H1 (cell line): ENCODE measurements at regions not wholly inside any gene's neighbourhood (a gene's known extent, or its start where the extent isn't known, plus 50 kb on each side); places are given as distances from the start of the nearest gene placed in this dataset.

Source experiments
- CTCF ChIA-PET: fragments of 300-600 bp; sonication (Branson Sonifier 250); formaldehyde crosslinking; loops from one replicate; lab custom pipeline; 2021; ENCODE audit not compliant: partially characterized antibody; lab: Charles Lee
- POLR2A ChIA-PET: fragments of 300-600 bp; sonication (Branson Sonifier 250); formaldehyde crosslinking; loops from one replicate; lab custom pipeline; 2021; ENCODE audit warnings: inconsistent platforms; ENCODE audit not compliant: partially characterized antibody; lab: Charles Lee
- DNase-seq, 2 experiments: peaks; one replicate each; pipeline versions ENCODE4 v3.0.0 to v3.0.0-alpha.2; 2010 to 2022; ENCODE audit warnings: low spot score in 2 of 2, low read depth in 1 of 2, mixed read lengths in 1 of 2
- FAIRE-seq: peaks from 2 replicates; lab custom pipeline; 2011; peaks lifted over from hg19 to GRCh38; lab: Jason Lieb, UNC
- H2AFZ ChIP-seq: 2 replicates; pipeline ENCODE4 v1.8.1; 2012; ENCODE audit warnings: low read length, inconsistent platforms
- H2AK5ac ChIP-seq: 2 replicates; pipeline ENCODE4 v1.6.1; 2013; ENCODE audit warnings: low read depth, low read length
- H2BK120ac ChIP-seq: replicated peaks from 2 replicates; pipeline ENCODE3; 2013; ENCODE audit warnings: low read depth, low read length, inconsistent platforms
- H2BK12ac ChIP-seq: 2 replicates; pipeline ENCODE4 v1.6.1; 2013; ENCODE audit warnings: low read depth, low read length
- H2BK15ac ChIP-seq: 2 replicates; pipeline ENCODE4 v1.6.1; 2013; ENCODE audit warnings: low read length
- H2BK20ac ChIP-seq: 2 replicates; pipeline ENCODE4 v1.6.1; 2013; ENCODE audit warnings: low read length
- H2BK5ac ChIP-seq: 2 replicates; pipeline ENCODE4 v1.6.1; 2013; ENCODE audit warnings: low read depth, low read length
- H3K14ac ChIP-seq: 2 replicates; pipeline ENCODE4 v1.6.1; 2013; ENCODE audit warnings: inconsistent platforms; ENCODE audit not compliant: insufficient read length
- H3K18ac ChIP-seq: 2 replicates; pipeline ENCODE4 v1.6.1; 2013; ENCODE audit warnings: low read length; ENCODE audit errors: extremely low read depth
- H3K23ac ChIP-seq: 2 replicates; pipeline ENCODE4 v1.6.1; 2013; ENCODE audit warnings: inconsistent platforms; ENCODE audit not compliant: insufficient read length
- H3K23me2 ChIP-seq: 2 replicates; pipeline ENCODE4 v1.6.1; 2013; ENCODE audit warnings: low read depth, low read length
- H3K27ac ChIP-seq: 2 replicates; pipeline ENCODE4 v1.6.1; 2011; ENCODE audit warnings: low read depth, low read length, inconsistent platforms
- H3K27me3 ChIP-seq, 4 experiments: replicated peaks in 1 of 4; 1 replicate in 1 of 4; 2 replicates in 3 of 4; pipeline versions ENCODE4 v1.6.1 to v1.8.1; 2011 to 2013; ENCODE audit warnings: low read length in 3 of 4, mild to moderate bottlenecking in 3 of 4, inconsistent platforms in 2 of 4, mixed read lengths in 2 of 4, moderate library complexity in 1 of 4; ENCODE audit not compliant: control insufficient read depth in 3 of 4, insufficient read depth in 3 of 4; ENCODE audit errors: extremely low read depth in 1 of 4
- H3K36me3 ChIP-seq, 4 experiments: 2 replicates each; pipeline versions ENCODE4 v1.6.1 to v1.8.1; 2011 to 2013; ENCODE audit warnings: mild to moderate bottlenecking in 4 of 4, low read length in 3 of 4, moderate library complexity in 2 of 4, control low read depth in 1 of 4, inconsistent platforms in 1 of 4; ENCODE audit not compliant: insufficient read depth in 4 of 4, control insufficient read depth in 2 of 4
- H3K4ac ChIP-seq: replicated peaks from 2 replicates; pipeline ENCODE3; 2013; ENCODE audit warnings: low read length, low read depth, mixed read lengths, inconsistent platforms; ENCODE audit not compliant: insufficient read length
- H3K4me1 ChIP-seq, 4 experiments: replicated peaks in 1 of 4; 1 replicate in 1 of 4; 2 replicates in 3 of 4; pipeline versions ENCODE4 v1.6.1 to v1.8.1; 2011 to 2013; ENCODE audit warnings: low read length in 3 of 4, inconsistent platforms in 2 of 4, mixed read lengths in 1 of 4; ENCODE audit not compliant: insufficient read depth in 4 of 4, control insufficient read depth in 3 of 4
- H3K4me2 ChIP-seq, 2 experiments: 2 replicates each; pipeline versions ENCODE4 v1.6.1 to v1.8.1; 2011 to 2013; ENCODE audit warnings: low read depth in 2 of 2, low read length in 2 of 2, control low read depth in 1 of 2, inconsistent platforms in 1 of 2, mild to moderate bottlenecking in 1 of 2; ENCODE audit not compliant: insufficient read depth in 1 of 2
- H3K4me3 ChIP-seq, 4 experiments: fragments of 200-600, 300-600 bp in 1 of 4; sonication (generic), shearing (Covaris generic), sonication (Bioruptor Twin) in 1 of 4; 2 replicates each; pipeline versions ENCODE4 v1.5.1 to v1.8.1; 2011 to 2016; ENCODE audit warnings: low read length in 4 of 4, low read depth in 3 of 4, control low read depth in 2 of 4, inconsistent platforms in 2 of 4, mild to moderate bottlenecking in 2 of 4, mixed read lengths in 1 of 4, moderate library complexity in 1 of 4; ENCODE audit not compliant: insufficient read depth in 2 of 4; ENCODE audit errors: extremely low read depth in 1 of 4
- H3K56ac ChIP-seq: replicated peaks from 2 replicates; pipeline ENCODE3; 2013; ENCODE audit warnings: low read depth, mild to moderate bottlenecking, mixed read lengths, low read length, inconsistent platforms; ENCODE audit not compliant: insufficient read length
- H3K79me1 ChIP-seq: 2 replicates; pipeline ENCODE4 v1.6.1; 2013; ENCODE audit warnings: low read depth, low read length, control low read depth
- H3K79me2 ChIP-seq, 2 experiments: 2 replicates each; pipeline versions ENCODE4 v1.6.1 to v1.8.1; 2012 to 2013; ENCODE audit warnings: low read length in 2 of 2, mild to moderate bottlenecking in 2 of 2, inconsistent platforms in 1 of 2; ENCODE audit not compliant: insufficient read depth in 2 of 2, control insufficient read depth in 1 of 2
- H3K9ac ChIP-seq, 4 experiments: replicated peaks in 1 of 4; 1 replicate in 1 of 4; 2 replicates in 3 of 4; pipeline versions ENCODE4 v1.6.1 to v1.8.1; 2011 to 2013; ENCODE audit warnings: low read depth in 3 of 4, low read length in 3 of 4, control low read depth in 2 of 4, mild to moderate bottlenecking in 2 of 4, moderate library complexity in 2 of 4, inconsistent platforms in 1 of 4; ENCODE audit errors: extremely low read depth in 1 of 4
- H3K9me3 ChIP-seq, 2 experiments: 2 replicates each; pipeline versions ENCODE4 v1.6.1 to v1.8.1; 2012 to 2013; ENCODE audit warnings: mild to moderate bottlenecking in 2 of 2, moderate library complexity in 2 of 2, control low read depth in 1 of 2, inconsistent platforms in 1 of 2, low read depth in 1 of 2, low read length in 1 of 2, mixed read lengths in 1 of 2; ENCODE audit not compliant: insufficient read depth in 2 of 2
- H4K20me1 ChIP-seq, 2 experiments: replicated peaks in 1 of 2; 2 replicates each; pipeline versions ENCODE3 to v1.8.1; 2011 to 2013; ENCODE audit warnings: inconsistent platforms in 2 of 2, low read length in 2 of 2, mild to moderate bottlenecking in 1 of 2; ENCODE audit not compliant: insufficient read depth in 2 of 2, control insufficient read depth in 1 of 2
- H4K5ac ChIP-seq: 2 replicates; pipeline ENCODE4 v1.6.1; 2013; ENCODE audit warnings: low read length, low read depth, mixed read lengths, inconsistent platforms; ENCODE audit not compliant: insufficient read length
- H4K8ac ChIP-seq: 2 replicates; pipeline ENCODE4 v1.8.0; 2013; ENCODE audit warnings: mild to moderate bottlenecking, moderate library complexity, low read length, inconsistent platforms; ENCODE audit not compliant: insufficient read depth; ENCODE audit errors: extremely low read depth
- H4K91ac ChIP-seq: replicated peaks from 2 replicates; pipeline ENCODE3; 2013; ENCODE audit warnings: low read length, mixed read lengths, inconsistent platforms; ENCODE audit not compliant: insufficient read length
- BCL11A ChIP-seq, 2 experiments: IDR thresholded peaks; one replicate each; pipeline ENCODE4 v1.6.1; 2011; ENCODE audit warnings: low read depth in 2 of 2, low read length in 2 of 2, mild to moderate bottlenecking in 2 of 2
- E2F6 ChIP-seq: IDR thresholded peaks from 2 replicates; pipeline ENCODE4 v1.6.1; 2012; ENCODE audit warnings: inconsistent platforms
- EGR1 ChIP-seq: IDR thresholded peaks from 2 replicates; pipeline ENCODE4 v1.6.1; 2011; ENCODE audit warnings: low read depth, low read length, borderline replicate concordance
- GABPA ChIP-seq: IDR thresholded peaks from 2 replicates; pipeline ENCODE4 v1.6.1; 2011; ENCODE audit warnings: mild to moderate bottlenecking, low read length, moderate library complexity, borderline replicate concordance; ENCODE audit not compliant: insufficient read depth
- PHF8 ChIP-seq: fragments of 200-600 bp; sonication (generic); conservative IDR thresholded peaks from 2 replicates; pipeline ENCODE4 v1.7.1; 2012; ENCODE audit warnings: low read depth, mild to moderate bottlenecking, inconsistent platforms, low read length, moderate library complexity
- POLR2A ChIP-seq, 2 experiments: IDR thresholded peaks; 1 replicate in 1 of 2; 2 replicates in 1 of 2; pipeline ENCODE4 v1.6.1; 2011; ENCODE audit warnings: low read depth in 2 of 2, low read length in 2 of 2, mild to moderate bottlenecking in 2 of 2; ENCODE audit errors: control extremely low read depth in 1 of 2
- RBBP5 ChIP-seq: IDR thresholded peaks from 2 replicates; pipeline ENCODE4 v1.7.1; 2012; ENCODE audit warnings: low read depth, mild to moderate bottlenecking, inconsistent platforms, low read length, moderate library complexity, borderline replicate concordance
- SAP30 ChIP-seq: fragments of 300-600 bp; sonication (generic); IDR thresholded peaks from 2 replicates; pipeline ENCODE4 v1.7.1; 2012; ENCODE audit warnings: low read length, moderate library complexity, mild to moderate bottlenecking, inconsistent platforms; ENCODE audit not compliant: insufficient read depth, insufficient replicate concordance
- SIN3A ChIP-seq, 2 experiments: IDR thresholded peaks in 1 of 2; conservative IDR thresholded peaks in 1 of 2; 2 replicates each; pipeline ENCODE4 v1.6.1; 2011 to 2012; ENCODE audit warnings: low read length in 2 of 2, improper control_type of control experiment in 1 of 2, low read depth in 1 of 2, mild to moderate bottlenecking in 1 of 2
- WGBS, 2 experiments: shearing (Covaris generic) in 1 of 2; methylation state at CpG; one replicate each; pipeline versions ENCODE4 v1.1.6 to v1.1.7; 2013 to 2015; ENCODE audit warnings: low lambda C conversion rate in 2 of 2, mixed read lengths in 2 of 2, inconsistent platforms in 1 of 2, low coverage in 1 of 2, missing lambda C conversion rate in 1 of 2; ENCODE audit not compliant: insufficient replicate concordance in 2 of 2, insufficient coverage in 1 of 2, insufficient read length in 1 of 2; ENCODE audit errors: extremely low coverage in 1 of 2, missing lambda C conversion rate in 1 of 2; 5-methylcytosine and 5-hydroxymethylcytosine counted together
- TF ChIP-seq, protein P1 (sequence below), 3 experiments: IDR thresholded peaks; 1 replicate in 2 of 3; 2 replicates in 1 of 3; pipeline versions ENCODE4 v1.5.1 to v1.6.1; 2011; ENCODE audit warnings: low read length in 3 of 3, mild to moderate bottlenecking in 3 of 3, inconsistent platforms in 2 of 3, low read depth in 1 of 3, moderate library complexity in 1 of 3; ENCODE audit not compliant: insufficient read depth in 1 of 3; ENCODE audit errors: control extremely low read depth in 1 of 3

GRCh38 chr17:79382313-79382712, 228.5 kb downstream of the RBFOX3 start:
- FAIRE-seq = no peak
- no peak for TF ChIP-seq SAP30
- TF ChIP-seq POLR2A (IDR thresholded peaks at IDR 0.05; ENCODE audit: control extremely low read depth in 1 of 2, low read depth in 2 of 2, low read length in 2 of 2) = no peak
- no peak for TF ChIP-seq E2F6
- no peak for TF ChIP-seq GABPA
- no peak for TF ChIP-seq RBBP5
- no peak for TF ChIP-seq SIN3A (conservative IDR thresholded peaks at IDR 0.05 in 1 of 2, IDR thresholded peaks at IDR 0.05 in 1 of 2; ENCODE audit: low read depth in 1 of 2, low read length in 2 of 2)
- TF ChIP-seq BCL11A (IDR thresholded peaks at IDR 0.05; ENCODE audit: low read depth in 2 of 2, low read length in 2 of 2) = no peak
- TF ChIP-seq PHF8 = no peak
- no peak for TF ChIP-seq EGR1
- TF ChIP-seq, protein P1, sequence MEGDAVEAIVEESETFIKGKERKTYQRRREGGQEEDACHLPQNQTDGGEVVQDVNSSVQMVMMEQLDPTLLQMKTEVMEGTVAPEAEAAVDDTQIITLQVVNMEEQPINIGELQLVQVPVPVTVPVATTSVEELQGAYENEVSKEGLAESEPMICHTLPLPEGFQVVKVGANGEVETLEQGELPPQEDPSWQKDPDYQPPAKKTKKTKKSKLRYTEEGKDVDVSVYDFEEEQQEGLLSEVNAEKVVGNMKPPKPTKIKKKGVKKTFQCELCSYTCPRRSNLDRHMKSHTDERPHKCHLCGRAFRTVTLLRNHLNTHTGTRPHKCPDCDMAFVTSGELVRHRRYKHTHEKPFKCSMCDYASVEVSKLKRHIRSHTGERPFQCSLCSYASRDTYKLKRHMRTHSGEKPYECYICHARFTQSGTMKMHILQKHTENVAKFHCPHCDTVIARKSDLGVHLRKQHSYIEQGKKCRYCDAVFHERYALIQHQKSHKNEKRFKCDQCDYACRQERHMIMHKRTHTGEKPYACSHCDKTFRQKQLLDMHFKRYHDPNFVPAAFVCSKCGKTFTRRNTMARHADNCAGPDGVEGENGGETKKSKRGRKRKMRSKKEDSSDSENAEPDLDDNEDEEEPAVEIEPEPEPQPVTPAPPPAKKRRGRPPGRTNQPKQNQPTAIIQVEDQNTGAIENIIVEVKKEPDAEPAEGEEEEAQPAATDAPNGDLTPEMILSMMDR (IDR thresholded peaks at IDR 0.05; ENCODE audit: control extremely low read depth in 1 of 3, insufficient read depth in 1 of 3, low read depth in 1 of 3, low read length in 3 of 3) = no peak

More at GRCh38 chr17:79382313-79382712, 228.5 kb downstream of the RBFOX3 start:
- Histone ChIP-seq H3K18ac (no peak overlapping the region), H4K8ac (no peak overlapping the region; the same call in 1 of the 2 replicates), H2AK5ac (no peak overlapping the region), H3K14ac (no peak overlapping the region), H3K9me3 (no peaks in the 10 kb centered on the region), H2BK12ac (no peak overlapping the region), H2BK20ac (no peak overlapping the region), H2BK5ac (no peak overlapping the region), H3K27ac (no peak overlapping the region), H2BK120ac (no peak overlapping the region), H3K79me2 (no peaks in the 10 kb centered on the region), H2BK15ac (no peak overlapping the region; the same call in 1 of the 2 replicates), H4K91ac (no peak overlapping the region), H3K4me1 (peaks cover 0 to 3% (median 0%) of the 10 kb centered on the region in 4 experiments; a peak in 2 of 7 replicates), H3K23ac (no peak overlapping the region), H3K56ac (no peak overlapping the region), H3K23me2 (no peaks in the 10 kb centered on the region), H2AFZ (no peak overlapping the region), H4K20me1 (no peaks in the 10 kb centered on the region), H3K9ac (no peak overlapping the region), H3K79me1 (no peaks in the 10 kb centered on the region), H3K4me2 (no peak overlapping the region), H3K36me3 (no peaks in the 10 kb centered on the region), H3K4me3 (no peak overlapping the region), H3K27me3 (peaks cover 0 to 3% (median 0%) of the 10 kb centered on the region in 4 experiments; a peak in 3 of 7 replicates), H3K4ac (no peak overlapping the region), H4K5ac (no peak overlapping the region)
- ChIA-PET POLR2A (no interaction called here), CTCF (interaction anchor here (0.6 to 17.7 kb wide), 4 partner anchors 10 to 296 kb away, joined by 3 to 291 read pairs (median 6); no protein-coding TSS in a partner anchor)
- WGBS, 2 experiments = 87% methylated on average over 9 of the region's 9 CpGs; no CpG with 5 or more reads in 1 of the 2 experiments
- DNase-seq = no peak
